ENCODE measurements at regions not wholly inside any gene's neighbourhood (a gene's known extent, or its start where the extent isn't known, plus 50 kb on each side); places are given as distances from the start of the nearest gene placed in this dataset.

- no peak for DNase-seq
- no peak overlapping the region for H3K27ac Mint-ChIP-seq
- no peaks in the 10 kb centered on the region for H3K27me3 Mint-ChIP-seq
- CTCF ChIA-PET, result interaction anchor here (0.7 kb wide), 1 partner anchor 33 kb away, joined by 3 read pairs; no protein-coding TSS in a partner anchor
- H3K4me3 Mint-ChIP-seq, result no peak overlapping the region
- H3K36me3 Mint-ChIP-seq, result no peaks in the 10 kb centered on the region
- no peaks in the 10 kb centered on the region for H3K9me3 Mint-ChIP-seq
- no peaks in the 10 kb centered on the region for H3K4me1 Mint-ChIP-seq
Observed at GRCh38 chr20:11544029-11544678, 373.5 kb upstream of the BTBD3 start.

DNA sequence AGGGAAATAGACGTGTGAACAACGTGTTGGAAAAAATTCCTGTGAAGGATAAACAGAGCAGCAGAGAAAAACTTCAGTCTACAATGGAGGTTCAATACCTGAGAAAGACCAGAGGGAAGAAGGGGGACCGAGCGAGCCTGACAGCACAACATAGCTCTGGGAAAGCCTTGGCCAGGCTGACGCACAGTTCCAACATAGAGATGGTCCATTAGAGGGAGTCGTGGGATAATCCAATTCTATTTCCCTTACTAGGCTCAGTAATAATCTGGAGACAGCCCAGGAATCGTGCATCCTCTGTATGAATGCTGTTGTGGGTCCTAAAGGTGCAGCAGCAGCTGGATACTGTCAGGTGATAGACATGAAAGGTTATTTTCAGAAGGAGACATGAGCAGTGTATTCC lies 370.8 kb upstream of the BTBD3 start:
- Mint-ChIP-seq H3K4me3 (no peak overlapping the region), H3K27ac (no peak overlapping the region), H3K36me3 (no peaks in the 10 kb centered on the region), H3K27me3 (no peaks in the 10 kb centered on the region), H3K4me1 (no peaks in the 10 kb centered on the region), H3K9me3 (no peaks in the 10 kb centered on the region)
- DNase-seq, result no peak
- CTCF ChIA-PET, result no interaction called here

DNA sequence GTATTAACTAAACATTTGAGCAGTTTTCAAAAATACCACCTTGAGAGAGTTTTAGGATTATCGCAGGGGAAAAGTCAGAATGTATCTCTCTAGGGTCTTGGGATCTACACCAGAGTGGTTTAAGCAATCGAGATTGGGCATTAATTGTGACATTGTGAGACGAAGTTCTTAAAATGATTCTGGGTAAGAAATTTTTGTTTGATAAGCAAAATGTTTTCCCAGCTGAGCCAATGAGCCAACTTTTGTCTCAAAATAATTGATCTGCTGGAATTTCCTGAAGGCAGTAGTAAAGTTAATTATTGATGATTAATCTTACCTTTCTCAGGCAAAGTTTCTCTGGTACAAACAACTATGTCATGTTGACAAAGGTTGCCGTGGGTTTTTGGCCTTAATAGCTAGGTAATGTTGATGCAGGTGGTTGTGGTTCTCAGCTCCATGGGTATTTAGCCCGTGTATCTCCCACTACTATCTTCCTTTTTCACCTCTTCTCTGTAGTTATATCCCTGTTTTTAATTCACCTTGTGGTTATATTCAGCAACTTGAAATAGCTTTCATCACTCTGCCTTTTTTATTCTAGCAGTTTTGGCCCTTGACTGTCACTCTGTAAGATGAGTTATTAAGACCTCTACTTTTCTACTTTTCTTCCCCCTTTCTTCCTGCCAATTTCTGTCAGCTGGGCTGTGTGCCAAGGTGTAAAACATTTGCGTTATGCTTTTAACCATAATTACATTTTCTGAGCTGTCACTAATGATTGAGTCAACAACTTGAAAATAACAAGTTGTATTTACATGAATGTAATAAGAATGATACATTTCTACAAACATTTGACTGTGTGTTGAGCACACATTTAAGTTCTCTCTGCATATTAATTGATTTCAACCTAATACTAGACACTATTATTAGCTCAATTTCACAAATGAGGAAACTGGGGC lies 368.3 kb upstream of the BTBD3 start:
- CTCF ChIA-PET, result no interaction called here
- no peaks in the 10 kb centered on the region for H3K9me3 Mint-ChIP-seq
- DNase-seq, result no peak
- H3K4me3 Mint-ChIP-seq, result no peak overlapping the region
- H3K27me3 Mint-ChIP-seq, result no peaks in the 10 kb centered on the region
- no peaks in the 10 kb centered on the region for H3K4me1 Mint-ChIP-seq
- no peaks in the 10 kb centered on the region for H3K36me3 Mint-ChIP-seq
- no peak overlapping the region for H3K27ac Mint-ChIP-seq

DNA sequence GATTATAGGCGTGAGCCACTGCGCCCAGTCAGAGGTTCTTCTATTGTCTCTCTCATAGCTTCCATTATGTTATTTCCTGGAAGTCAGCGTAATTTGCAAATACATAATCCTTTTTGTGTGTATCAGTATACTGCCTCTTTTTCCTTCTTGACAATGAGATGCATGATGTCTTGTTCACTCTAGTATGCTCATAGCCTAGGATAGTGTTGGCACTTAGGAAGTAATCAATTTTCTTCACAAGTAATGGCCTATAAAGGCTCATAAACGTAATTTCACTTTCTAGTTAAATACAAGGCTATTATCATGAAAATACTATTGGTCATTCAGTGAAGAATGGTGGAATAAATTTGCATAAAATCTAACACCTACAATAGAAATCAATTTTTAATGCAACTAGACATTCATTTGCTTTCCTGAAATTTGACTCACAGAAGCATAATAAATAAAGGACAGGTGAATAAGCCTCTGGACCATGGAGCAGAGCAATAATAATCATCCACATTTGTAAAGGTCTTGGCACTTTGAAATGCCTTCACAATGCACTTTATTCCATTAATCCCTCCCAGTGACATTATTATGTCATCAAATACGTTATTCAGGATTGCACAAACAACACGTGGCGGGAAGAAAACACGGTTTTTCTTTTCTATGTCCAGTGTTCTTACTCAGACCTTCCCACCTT lies 366.9 kb upstream of the BTBD3 start:
- H3K4me3 Mint-ChIP-seq, result no peak overlapping the region
- no peaks in the 10 kb centered on the region for H3K9me3 Mint-ChIP-seq
- no peak overlapping the region for H3K27ac Mint-ChIP-seq
- CTCF ChIA-PET, result no interaction called here
- no peaks in the 10 kb centered on the region for H3K27me3 Mint-ChIP-seq
- H3K36me3 Mint-ChIP-seq, result no peaks in the 10 kb centered on the region
- H3K4me1 Mint-ChIP-seq, result no peaks in the 10 kb centered on the region
- DNase-seq, result no peak

GRCh38 chr20:11551479-11551878 lies 366.2 kb upstream of the BTBD3 start:
- H3K36me3 Mint-ChIP-seq, result no peaks in the 10 kb centered on the region

DNA sequence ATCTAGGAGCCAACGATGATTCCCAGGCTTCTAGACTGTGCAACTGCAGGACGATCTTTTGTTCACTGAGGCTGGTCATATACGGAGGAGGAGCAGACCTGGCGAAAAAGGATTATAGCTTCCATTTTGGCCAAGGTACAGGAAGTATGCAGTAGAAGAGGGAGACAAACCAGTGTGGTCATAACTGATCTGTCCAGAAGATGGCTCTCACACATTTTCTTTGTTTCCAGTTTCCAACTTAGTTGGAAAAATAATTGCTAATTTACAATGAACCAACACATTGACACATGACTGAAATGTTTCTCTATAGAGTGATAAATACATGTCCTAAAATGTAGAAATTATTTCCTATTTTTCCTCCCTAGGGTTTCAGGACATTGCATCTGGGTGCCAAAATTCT lies 364.1 kb upstream of the BTBD3 start:
- no peak for DNase-seq
- H3K9me3 Mint-ChIP-seq, result no peaks in the 10 kb centered on the region
- CTCF ChIA-PET, result no interaction called here

More at GRCh38 chr20:11551479-11551878, 366.2 kb upstream of the BTBD3 start:
- CTCF ChIA-PET, result no interaction called here
- Mint-ChIP-seq H3K9me3 (no peaks in the 10 kb centered on the region), H3K4me1 (no peaks in the 10 kb centered on the region), H3K4me3 (no peak overlapping the region), H3K27ac (no peak overlapping the region), H3K27me3 (no peaks in the 10 kb centered on the region)
- DNase-seq, result no peak

GRCh38 chr20:11555510-11555909 lies 362.2 kb upstream of the BTBD3 start:
- Mint-ChIP-seq H3K9me3 (peaks cover 1% of the 10 kb centered on the region), H3K4me3 (no peak overlapping the region), H3K36me3 (no peaks in the 10 kb centered on the region), H3K27ac (no peak overlapping the region), H3K27me3 (no peaks in the 10 kb centered on the region), H3K4me1 (no peaks in the 10 kb centered on the region)
- no peak for DNase-seq
- CTCF ChIA-PET, result no interaction called here

More for the DNA sequence above, 364.1 kb upstream of the BTBD3 start:
- H3K36me3 Mint-ChIP-seq, result no peaks in the 10 kb centered on the region
- no peak overlapping the region for H3K27ac Mint-ChIP-seq
- H3K27me3 Mint-ChIP-seq, result no peaks in the 10 kb centered on the region
- H3K4me3 Mint-ChIP-seq, result no peak overlapping the region
- no peaks in the 10 kb centered on the region for H3K4me1 Mint-ChIP-seq

GRCh38 chr20:11556410-11556809 lies 361.3 kb upstream of the BTBD3 start:
- no peaks in the 10 kb centered on the region for H3K36me3 Mint-ChIP-seq
- DNase-seq, result no peak
- CTCF ChIA-PET, result no interaction called here
- H3K27ac Mint-ChIP-seq, result no peak overlapping the region
- no peaks in the 10 kb centered on the region for H3K27me3 Mint-ChIP-seq
- no peaks in the 10 kb centered on the region for H3K4me1 Mint-ChIP-seq
- peaks cover 1% of the 10 kb centered on the region for H3K9me3 Mint-ChIP-seq
- no peak overlapping the region for H3K4me3 Mint-ChIP-seq

- peaks cover 4% of the 10 kb centered on the region for H3K9me3 Mint-ChIP-seq
- no peaks in the 10 kb centered on the region for H3K36me3 Mint-ChIP-seq
- no peaks in the 10 kb centered on the region for H3K27me3 Mint-ChIP-seq
- no peaks in the 10 kb centered on the region for H3K4me1 Mint-ChIP-seq
- no peak overlapping the region for H3K4me3 Mint-ChIP-seq
- no peak for DNase-seq
- no peak overlapping the region for H3K27ac Mint-ChIP-seq
- CTCF ChIA-PET, result no interaction called here
Observed at GRCh38 chr20:11564491-11564890, 353.2 kb upstream of the BTBD3 start.

GRCh38 chr20:11569163-11569562 lies 348.5 kb upstream of the BTBD3 start:
- Mint-ChIP-seq H3K4me1 (no peaks in the 10 kb centered on the region), H3K36me3 (no peaks in the 10 kb centered on the region), H3K9me3 (peaks cover 4% of the 10 kb centered on the region), H3K4me3 (no peak overlapping the region), H3K27me3 (no peaks in the 10 kb centered on the region), H3K27ac (no peak overlapping the region)
- CTCF ChIA-PET, result no interaction called here
- DNase-seq, result no peak

GRCh38 chr20:11573507-11573906 lies 344.2 kb upstream of the BTBD3 start:
- CTCF ChIA-PET, result no interaction called here

GRCh38 chr20:11581271-11581670 lies 336.4 kb upstream of the BTBD3 start:
- H3K27me3 Mint-ChIP-seq, result no peaks in the 10 kb centered on the region
- no peak for DNase-seq
- CTCF ChIA-PET, result no interaction called here
- H3K4me3 Mint-ChIP-seq, result no peak overlapping the region
- no peak overlapping the region for H3K27ac Mint-ChIP-seq
- no peaks in the 10 kb centered on the region for H3K36me3 Mint-ChIP-seq
- no peaks in the 10 kb centered on the region for H3K4me1 Mint-ChIP-seq
- peaks cover 3% of the 10 kb centered on the region for H3K9me3 Mint-ChIP-seq

More at GRCh38 chr20:11573507-11573906, 344.2 kb upstream of the BTBD3 start:
- no peaks in the 10 kb centered on the region for H3K36me3 Mint-ChIP-seq
- no peak overlapping the region for H3K4me3 Mint-ChIP-seq
- H3K27ac Mint-ChIP-seq, result no peak overlapping the region
- no peaks in the 10 kb centered on the region for H3K27me3 Mint-ChIP-seq
- H3K4me1 Mint-ChIP-seq, result no peaks in the 10 kb centered on the region
- H3K9me3 Mint-ChIP-seq, result peaks cover 6% of the 10 kb centered on the region
- no peak for DNase-seq

GRCh38 chr20:11582060-11582459 lies 335.6 kb upstream of the BTBD3 start:
- Mint-ChIP-seq H3K4me3 (no peak overlapping the region), H3K27me3 (no peaks in the 10 kb centered on the region), H3K36me3 (no peaks in the 10 kb centered on the region), H3K9me3 (peaks cover 3% of the 10 kb centered on the region), H3K4me1 (no peaks in the 10 kb centered on the region), H3K27ac (no peak overlapping the region)
- DNase-seq, result no peak
- CTCF ChIA-PET, result no interaction called here

DNA sequence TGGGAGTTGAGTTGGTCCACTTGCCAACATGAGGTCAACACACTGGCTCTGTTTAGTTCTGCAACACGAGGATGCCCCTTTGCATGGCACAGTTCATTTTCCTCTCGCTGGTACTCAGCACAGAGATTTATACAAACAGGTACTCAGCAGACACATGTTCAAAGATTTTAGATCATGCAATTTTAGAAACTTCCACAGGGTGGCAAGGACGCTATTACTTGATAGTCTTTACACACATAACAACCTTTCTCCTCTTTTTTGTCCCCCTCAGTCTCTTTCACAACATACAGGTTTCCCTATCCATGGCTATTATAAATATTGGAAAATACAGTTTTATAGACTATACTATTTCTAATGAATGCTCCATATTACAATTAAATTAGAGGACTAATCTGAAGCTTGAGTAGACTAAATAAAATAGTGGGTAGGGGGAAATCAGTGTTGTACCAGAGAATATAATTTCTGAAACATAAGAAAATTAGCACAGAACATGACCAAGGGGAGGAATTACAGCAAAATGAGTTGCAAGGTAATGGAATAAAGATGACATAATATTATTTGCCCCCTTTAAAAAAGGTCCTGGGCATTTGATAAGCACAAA lies 331.8 kb upstream of the BTBD3 start:
- CTCF ChIA-PET, result no interaction called here
- H3K27ac Mint-ChIP-seq, result no peak overlapping the region
- H3K4me1 Mint-ChIP-seq, result no peaks in the 10 kb centered on the region
- DNase-seq, result no peak
- no peak overlapping the region for H3K4me3 Mint-ChIP-seq
- H3K27me3 Mint-ChIP-seq, result no peaks in the 10 kb centered on the region
- peaks cover 3% of the 10 kb centered on the region for H3K9me3 Mint-ChIP-seq
- no peaks in the 10 kb centered on the region for H3K36me3 Mint-ChIP-seq
